GM18502 (cell line): ENCODE measurements at regions not wholly inside any gene's neighbourhood (a gene's known extent, or its start where the extent isn't known, plus 50 kb on each side); places are given as distances from the start of the nearest gene placed in this dataset.
A peak's percentile ranks its signal among the peaks of the same experiment; 100 is the strongest.
"Not testable (repeated sequence)": the region's sequence is repeated elsewhere in the genome, so short reads cannot be mapped to it uniquely, and the experiment has no call there.

ENCODE experiments used
- ATAC-seq: cut with Tn5 transposase; IDR thresholded peaks from one replicate; pipeline ENCODE4 v1.9.1; 2021; ENCODE audit warnings: mild to moderate bottlenecking; ENCODE audit not compliant: unreplicated experiment, poor library complexity

GRCh38 chr13:79191501-79191900 lies 214.6 kb downstream of the RBM26 start:
- ATAC-seq: no peak

- no peak for ATAC-seq
These were observed 215.1 kb downstream of the RBM26 start for GRCh38 chr13:79190932-79191331.

GRCh38 chr13:79187917-79188690 lies 218.0 kb downstream of the RBM26 start:
- ATAC-seq: no peak

GRCh38 chr13:79185580-79185979 lies 220.5 kb downstream of the RBM26 start:
- no peak for ATAC-seq

- ATAC-seq: no peak
These were observed 222.8 kb downstream of the RBM26 start for GRCh38 chr13:79183231-79183630.

GRCh38 chr13:79173691-79174090 lies 232.4 kb downstream of the RBM26 start:
- ATAC-seq: not testable (repeated sequence)

- not testable (repeated sequence) for ATAC-seq
These were observed 233.1 kb downstream of the RBM26 start for GRCh38 chr13:79172924-79173323.

GRCh38 chr13:79171141-79172061 lies 234.7 kb downstream of the RBM26 start:
- no peak for ATAC-seq

GRCh38 chr13:79160818-79161217 lies 245.2 kb downstream of the RBM26 start:
- ATAC-seq: no peak

- ATAC-seq: no peak
These were observed 250.2 kb downstream of the RBM26 start for GRCh38 chr13:79155883-79156282.

GRCh38 chr13:79149210-79149609 lies 256.8 kb downstream of the RBM26 start:
- no peak for ATAC-seq

- ATAC-seq: no peak
These were observed 265.0 kb downstream of the RBM26 start for GRCh38 chr13:79141082-79141481.

- peak; percentile 62 for ATAC-seq
These were observed 277.9 kb downstream of the RBM26 start for GRCh38 chr13:79128158-79128557.

- ATAC-seq: no peak
These were observed 279.3 kb downstream of the RBM26 start for GRCh38 chr13:79126706-79127105.

GRCh38 chr13:79124183-79124582 lies 281.9 kb downstream of the RBM26 start:
- ATAC-seq: no peak

GRCh38 chr13:79121286-79121685 lies 284.8 kb downstream of the RBM26 start:
- no peak for ATAC-seq

GRCh38 chr13:79119578-79120107 lies 286.4 kb downstream of the RBM26 start:
- no peak for ATAC-seq

- no peak for ATAC-seq
These were observed 294.0 kb downstream of the RBM26 start for GRCh38 chr13:79112016-79112415.

GRCh38 chr13:79108914-79109643 lies 297.0 kb downstream of the RBM26 start:
- peak; percentile 81 for ATAC-seq

- no peak for ATAC-seq
These were observed 307.5 kb downstream of the RBM26 start for GRCh38 chr13:79098596-79098995.
